HUES64 (cell line): ENCODE measurements at regions not wholly inside any gene's neighbourhood (a gene's known extent, or its start where the extent isn't known, plus 50 kb on each side); places are given as distances from the start of the nearest gene placed in this dataset.
"Not testable (repeated sequence)": the region's sequence is repeated elsewhere in the genome, so short reads cannot be mapped to it uniquely, and the experiment has no call there.

Experiments
- H3K27ac ChIP-seq: 2 replicates; pipeline ENCODE4 v1.7.0; 2013; ENCODE audit warnings: low read depth, low read length, inconsistent platforms
- H3K27me3 ChIP-seq: 2 replicates; pipeline ENCODE4 v1.6.1; 2013; ENCODE audit warnings: mild to moderate bottlenecking, low read length; ENCODE audit not compliant: insufficient read depth
- H3K36me3 ChIP-seq: 2 replicates; pipeline ENCODE4 v1.6.1; 2013; ENCODE audit warnings: mild to moderate bottlenecking, low read length; ENCODE audit not compliant: insufficient read depth
- H3K4me1 ChIP-seq: 2 replicates; pipeline ENCODE4 v1.6.1; 2013; ENCODE audit warnings: mild to moderate bottlenecking, low read length, moderate library complexity; ENCODE audit not compliant: insufficient read depth
- H3K4me3 ChIP-seq: 2 replicates; pipeline ENCODE4 v1.5.1; 2013; ENCODE audit warnings: mild to moderate bottlenecking, low read length, moderate library complexity
- H3K9ac ChIP-seq: 2 replicates; pipeline ENCODE4 v1.6.1; 2013; ENCODE audit warnings: mild to moderate bottlenecking, low read depth, low read length
- H3K9me3 ChIP-seq: 2 replicates; pipeline ENCODE4 v1.6.1; 2013; ENCODE audit warnings: low read depth, low read length; ENCODE audit not compliant: insufficient read depth
- WGBS: fragments of 150-250, 120-280 bp; methylation state at CpG from one replicate; pipeline ENCODE4 v1.1.7; 2013; ENCODE audit warnings: missing lambda C conversion rate; 5-methylcytosine and 5-hydroxymethylcytosine counted together

DNA sequence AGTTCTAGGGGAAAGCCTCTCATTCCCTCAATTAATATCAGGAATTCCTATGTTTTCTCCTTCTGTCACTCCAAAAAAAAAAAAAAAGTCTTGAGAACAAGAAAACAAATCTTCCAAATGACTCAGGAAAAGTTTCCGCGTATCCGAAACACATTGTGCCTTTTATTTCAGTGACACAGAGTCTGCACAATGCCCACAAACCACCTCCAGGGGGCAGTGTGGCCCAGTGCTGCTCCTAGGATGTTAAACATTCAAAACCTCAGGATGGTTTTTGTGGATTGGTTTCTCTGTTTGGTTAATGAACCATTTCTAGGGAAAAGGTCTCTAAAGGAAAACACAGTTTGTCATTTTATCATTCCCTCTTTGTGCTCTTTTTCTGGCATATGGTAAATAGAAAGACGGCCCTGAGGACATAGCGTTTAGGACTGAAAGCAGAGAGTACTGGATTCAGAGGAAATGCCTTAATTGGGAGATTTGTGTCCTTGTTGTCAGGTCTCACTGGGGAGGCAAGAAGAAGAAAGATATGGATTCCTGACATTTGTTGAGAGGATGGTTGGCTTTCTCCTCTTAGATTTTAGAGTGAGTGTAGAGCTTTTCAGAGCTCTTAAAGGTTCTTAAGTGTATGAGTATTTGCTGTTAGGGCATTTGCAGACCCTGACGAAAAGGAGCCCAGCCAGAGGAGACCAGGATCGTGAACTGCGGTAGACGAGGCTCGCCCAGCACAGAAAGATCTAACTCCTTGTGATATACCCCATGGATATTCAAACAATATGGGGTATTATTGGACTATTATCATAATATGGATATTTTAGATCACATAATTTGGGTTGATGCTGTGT lies 65.7 kb upstream of the MAP9 start:
- 73% methylated on average over 10 of the region's 10 CpGs for WGBS
- Histone ChIP-seq H3K9ac (no peak overlapping the region), H3K4me3 (no peak overlapping the region), H3K27ac (no peak overlapping the region), H3K9me3 (no peaks in the 10 kb centered on the region), H3K36me3 (no peaks in the 10 kb centered on the region), H3K27me3 (peaks cover 11% of the 10 kb centered on the region), H3K4me1 (no peaks in the 10 kb centered on the region)

DNA sequence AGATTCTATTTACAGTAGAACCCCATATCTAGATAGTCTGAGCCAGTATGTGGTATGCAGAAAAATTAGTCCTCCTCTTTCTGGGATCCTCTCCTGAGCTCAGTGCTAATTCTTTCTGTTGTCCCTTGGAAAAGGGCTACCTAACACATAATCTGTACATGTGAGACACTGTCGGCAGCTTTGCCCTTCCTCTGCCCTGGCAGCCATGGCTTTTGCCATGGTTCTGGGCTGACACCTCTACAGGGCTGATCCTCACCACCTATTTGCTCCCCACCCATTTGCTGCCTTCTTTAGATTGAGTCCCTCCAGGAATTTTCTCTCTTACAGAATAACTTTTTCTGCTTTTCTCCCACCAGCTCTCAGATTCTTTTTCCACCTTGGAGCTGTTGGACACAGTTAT lies 64.7 kb upstream of the MAP9 start:
- H3K4me3 ChIP-seq, result no peak overlapping the region
- 91% methylated on average over 1 of the region's 1 CpG for WGBS
- H3K4me1 ChIP-seq, result no peaks in the 10 kb centered on the region
- H3K27me3 ChIP-seq, result peaks cover 11% of the 10 kb centered on the region
- H3K36me3 ChIP-seq, result no peaks in the 10 kb centered on the region
- H3K9me3 ChIP-seq, result no peaks in the 10 kb centered on the region
- H3K9ac ChIP-seq, result no peak overlapping the region
- no peak overlapping the region for H3K27ac ChIP-seq

DNA sequence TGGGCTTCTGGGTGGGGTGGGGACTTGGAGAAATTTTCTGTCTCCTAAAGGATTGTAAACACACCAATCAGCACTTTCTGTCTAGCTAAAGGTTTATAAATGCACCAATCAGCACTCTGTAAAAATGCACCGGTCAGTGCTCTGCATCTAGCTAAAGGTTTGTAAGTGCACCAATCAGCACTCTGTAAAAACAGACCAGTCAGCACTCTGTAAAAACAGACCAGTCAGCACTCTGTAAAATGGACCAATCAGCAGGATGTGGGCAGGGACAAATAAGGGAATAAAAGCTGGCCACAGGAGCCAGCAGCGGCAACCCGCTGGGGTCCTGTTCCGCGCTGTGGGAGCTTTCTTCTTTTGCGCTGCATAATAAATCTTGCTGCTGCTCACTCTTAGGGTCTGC lies 63.0 kb upstream of the MAP9 start:
- H3K9me3 ChIP-seq, H3K4me3 ChIP-seq, H3K27ac ChIP-seq, H3K9ac ChIP-seq, H3K4me1 ChIP-seq, H3K36me3 ChIP-seq: not testable (repeated sequence)
- WGBS, result 95% methylated on average over 6 of the region's 6 CpGs
- peaks cover 23% of the 10 kb centered on the region for H3K27me3 ChIP-seq

DNA sequence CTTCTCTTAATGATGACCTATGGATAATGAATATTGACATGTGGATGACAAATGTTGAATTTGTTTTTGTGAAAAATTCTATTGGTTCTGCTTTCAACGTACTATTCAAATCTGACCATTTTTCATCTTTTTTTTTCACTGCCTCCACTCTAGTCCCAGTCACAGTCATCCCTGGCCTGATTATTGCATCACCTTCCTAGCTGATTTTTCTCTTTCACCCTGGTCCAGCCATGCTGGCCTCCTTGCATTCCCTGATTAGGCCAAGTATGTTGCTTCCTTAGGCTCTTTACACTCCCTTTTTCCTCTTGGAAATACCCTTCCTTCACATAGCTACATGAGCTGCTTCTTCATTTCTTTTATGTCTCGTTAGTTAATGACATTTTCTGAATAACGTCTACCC lies 58.1 kb upstream of the MAP9 start:
- H3K36me3 ChIP-seq, result no peaks in the 10 kb centered on the region
- H3K9me3 ChIP-seq, result no peaks in the 10 kb centered on the region
- no peak overlapping the region for H3K9ac ChIP-seq
- H3K4me3 ChIP-seq, result no peak overlapping the region
- H3K27me3 ChIP-seq, result peaks cover 61% of the 10 kb centered on the region
- WGBS, result 93% methylated on average over 3 of the region's 3 CpGs
- no peak overlapping the region for H3K27ac ChIP-seq
- no peaks in the 10 kb centered on the region for H3K4me1 ChIP-seq

DNA sequence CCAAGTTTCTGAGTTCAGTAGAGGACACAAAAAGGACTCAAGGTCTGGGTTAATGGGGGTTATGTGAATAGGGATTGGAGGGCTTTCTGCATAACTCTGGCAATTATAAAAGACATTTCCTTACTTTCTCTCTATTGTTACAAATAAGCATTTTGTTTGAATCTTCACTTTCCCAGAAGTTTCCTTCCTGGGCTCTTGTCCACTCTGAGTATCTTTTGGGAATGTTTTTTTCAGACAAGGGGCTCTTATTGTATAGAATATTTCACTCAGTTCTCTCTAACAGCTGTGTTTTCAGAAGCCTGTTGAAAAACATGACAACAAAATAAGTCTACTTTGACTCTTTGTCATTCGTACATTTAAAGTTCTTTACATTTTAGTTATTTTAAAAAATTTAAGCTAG lies 57.6 kb upstream of the MAP9 start:
- no peaks in the 10 kb centered on the region for H3K36me3 ChIP-seq
- peaks cover 66% of the 10 kb centered on the region for H3K27me3 ChIP-seq
- no peaks in the 10 kb centered on the region for H3K4me1 ChIP-seq
- no peaks in the 10 kb centered on the region for H3K9me3 ChIP-seq
- WGBS, result 100% methylated on average over 1 of the region's 1 CpG
- H3K27ac ChIP-seq, result no peak overlapping the region
- no peak overlapping the region for H3K9ac ChIP-seq
- no peak overlapping the region for H3K4me3 ChIP-seq

DNA sequence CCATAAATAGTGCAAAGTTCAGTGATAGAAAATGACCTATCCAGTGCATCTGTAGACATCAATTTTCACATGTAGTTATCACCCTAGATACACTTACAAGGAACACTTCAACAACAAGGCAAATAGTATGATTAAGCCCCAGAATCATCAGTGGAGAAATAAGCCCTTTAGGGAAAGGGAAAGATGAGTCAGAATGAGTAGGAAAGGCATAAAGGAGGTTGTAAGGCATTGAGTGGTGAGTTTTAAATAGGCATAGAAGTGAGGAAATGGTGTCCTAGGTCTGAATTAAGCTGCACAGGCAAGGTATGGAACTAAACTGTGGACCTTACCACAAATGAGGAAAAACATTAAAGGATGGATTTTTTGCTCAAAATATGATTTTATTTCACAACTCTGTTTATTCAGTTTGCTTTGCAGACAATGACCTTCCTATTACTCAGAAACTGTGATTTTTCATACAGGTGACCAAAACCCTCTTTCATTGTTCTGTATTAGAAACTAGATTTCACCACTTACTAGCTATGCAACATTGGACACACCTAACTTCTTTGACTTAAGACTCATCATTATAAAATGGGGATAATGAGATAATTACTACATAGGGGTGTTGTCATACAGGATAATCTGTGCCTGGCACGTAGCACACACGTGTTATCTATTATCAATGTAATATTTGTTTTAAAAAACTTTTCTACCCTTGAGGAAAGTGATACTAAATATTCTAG lies 57.0 kb upstream of the MAP9 start:
- WGBS, result no CpG with 5 or more reads among the region's 2 CpGs
- H3K36me3 ChIP-seq, result no peaks in the 10 kb centered on the region
- no peak overlapping the region for H3K9ac ChIP-seq
- H3K4me1 ChIP-seq, result no peaks in the 10 kb centered on the region
- no peaks in the 10 kb centered on the region for H3K9me3 ChIP-seq
- peaks cover 72% of the 10 kb centered on the region for H3K27me3 ChIP-seq
- no peak overlapping the region for H3K27ac ChIP-seq
- H3K4me3 ChIP-seq, result no peak overlapping the region

DNA sequence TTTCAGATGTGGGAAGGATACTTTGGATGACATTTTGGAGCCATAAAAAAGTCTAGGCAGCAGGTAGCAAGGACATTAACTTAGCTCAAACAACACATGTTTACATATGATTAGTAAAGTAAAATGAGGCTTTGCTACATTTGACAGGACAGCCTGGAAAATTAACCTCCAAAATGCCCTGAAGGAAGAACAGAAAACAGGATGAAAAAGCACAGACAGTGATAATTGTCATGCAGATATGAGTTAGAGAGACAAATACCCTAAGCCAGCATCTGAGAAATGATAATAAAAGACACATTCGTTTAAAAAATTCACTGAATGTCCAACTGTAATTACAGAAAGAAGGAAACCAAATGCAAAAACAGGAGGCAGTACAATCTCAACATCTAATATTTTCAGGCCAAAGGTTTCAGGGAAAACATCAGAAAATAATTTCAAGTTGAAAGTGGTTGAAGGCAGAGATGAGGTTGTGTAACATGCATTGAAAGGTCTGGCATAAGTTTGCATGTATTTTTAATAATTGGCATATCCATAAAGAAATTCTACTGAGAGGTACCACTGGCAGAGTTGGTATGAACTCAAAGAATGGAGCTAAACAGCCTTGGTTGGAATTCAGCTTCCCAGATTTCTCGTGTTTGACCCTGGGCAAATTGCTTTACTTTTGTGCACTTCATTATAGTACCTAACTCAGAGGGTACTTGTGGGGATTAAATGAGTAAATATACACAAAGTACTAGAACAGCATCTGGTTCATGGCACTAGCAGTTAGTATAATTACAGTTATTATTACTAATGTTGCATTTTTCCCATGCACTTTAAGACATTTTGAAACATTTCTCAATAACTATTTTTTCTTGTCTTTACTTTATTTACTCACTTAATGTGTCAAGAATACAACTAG lies 54.4 kb upstream of the MAP9 start:
- Histone ChIP-seq H3K27me3 (peaks cover 96% of the 10 kb centered on the region), H3K9me3 (peaks cover 24% of the 10 kb centered on the region), H3K27ac (no peak overlapping the region), H3K36me3 (no peaks in the 10 kb centered on the region), H3K9ac (no peak overlapping the region), H3K4me1 (no peaks in the 10 kb centered on the region), H3K4me3 (no peak overlapping the region)
- 77% methylated on average over 2 of the region's 2 CpGs for WGBS

DNA sequence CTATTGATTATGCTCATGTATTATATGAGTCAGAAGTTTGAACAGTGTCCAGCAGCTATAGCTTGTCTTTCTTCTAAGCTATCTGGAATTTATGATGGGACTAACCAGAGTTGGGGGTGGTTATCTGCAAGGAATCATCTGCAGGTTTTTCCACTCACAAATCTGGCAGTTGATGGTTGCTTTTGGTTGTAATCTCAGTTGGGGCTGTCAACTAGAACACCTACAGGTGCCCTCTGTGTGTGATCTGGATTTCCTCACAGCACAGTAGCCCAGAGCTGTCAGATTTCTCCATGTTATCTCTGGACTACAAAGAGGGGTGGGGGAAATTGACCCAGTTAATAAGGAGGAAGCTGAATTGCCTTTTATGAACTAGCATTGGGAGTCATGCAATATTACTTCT lies 51.4 kb upstream of the MAP9 start:
- no peak overlapping the region for H3K27ac ChIP-seq
- H3K36me3 ChIP-seq, result no peaks in the 10 kb centered on the region
- no peaks in the 10 kb centered on the region for H3K4me1 ChIP-seq
- H3K4me3 ChIP-seq, result no peak overlapping the region
- H3K9me3 ChIP-seq, result peaks cover 35% of the 10 kb centered on the region
- H3K9ac ChIP-seq, result no peak overlapping the region
- peaks cover 96% of the 10 kb centered on the region for H3K27me3 ChIP-seq

DNA sequence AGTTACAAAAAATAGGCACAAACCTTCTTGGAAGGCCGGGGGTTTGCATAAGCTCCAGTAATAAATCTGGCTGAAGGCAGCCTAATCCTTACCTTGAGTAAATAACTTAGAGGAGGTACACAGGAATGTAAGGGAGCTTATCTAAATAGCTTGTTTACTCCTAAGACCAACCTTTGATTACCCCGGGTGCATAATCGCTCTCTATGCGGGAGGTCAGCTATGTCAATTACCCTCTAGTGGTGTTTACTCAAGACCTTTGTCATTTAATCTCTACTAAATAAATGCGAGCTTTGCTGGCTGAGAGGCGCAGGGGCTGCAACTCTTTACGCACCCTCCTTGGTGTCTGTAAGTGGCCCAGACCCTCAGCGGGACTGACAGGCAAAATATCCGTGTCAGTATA lies 50.2 kb upstream of the MAP9 start:
- Histone ChIP-seq H3K27ac (no peak overlapping the region), H3K9me3 (peaks cover 35% of the 10 kb centered on the region), H3K4me3 (no peak overlapping the region), H3K4me1 (no peaks in the 10 kb centered on the region), H3K9ac (no peak overlapping the region), H3K36me3 (no peaks in the 10 kb centered on the region), H3K27me3 (peaks cover 96% of the 10 kb centered on the region)
- WGBS, result 36% methylated on average over 9 of the region's 9 CpGs
